Endodermal cell (in vitro differentiated cells): ENCODE measurements at regions not wholly inside any gene's neighbourhood (a gene's known extent, or its start where the extent isn't known, plus 50 kb on each side); places are given as distances from the start of the nearest gene placed in this dataset.

Experiments used
- DNase-seq: peaks from one replicate; pipeline ENCODE4 v3.0.0-alpha.2; 2017
- H3K27ac ChIP-seq: 2 replicates; pipeline ENCODE4 v1.5.1; 2013; ENCODE audit warnings: mild to moderate bottlenecking, low read depth, low read length, moderate library complexity
- H3K27me3 ChIP-seq: 2 replicates; pipeline ENCODE4 v1.6.1; 2013; ENCODE audit warnings: mild to moderate bottlenecking, low read length, moderate library complexity; ENCODE audit not compliant: insufficient read depth, control insufficient read depth, poor library complexity, severe bottlenecking
- H3K36me3 ChIP-seq: 2 replicates; pipeline ENCODE4 v1.7.0; 2013; ENCODE audit warnings: mild to moderate bottlenecking, low read length, moderate library complexity; ENCODE audit not compliant: control insufficient read depth, insufficient read depth
- H3K4me1 ChIP-seq: one replicate; pipeline ENCODE4 v1.7.0; 2013; ENCODE audit warnings: low read length; ENCODE audit not compliant: control insufficient read depth, insufficient read depth
- H3K4me3 ChIP-seq: 2 replicates; pipeline ENCODE4 v1.5.1; 2013; ENCODE audit warnings: mild to moderate bottlenecking, low read length, moderate library complexity
- H3K9ac ChIP-seq: 2 replicates; pipeline ENCODE4 v1.6.1; 2013; ENCODE audit warnings: mild to moderate bottlenecking, low read length, moderate library complexity; ENCODE audit not compliant: poor library complexity, severe bottlenecking; ENCODE audit errors: extremely low read depth
- H3K9me3 ChIP-seq: 2 replicates; pipeline ENCODE4 v1.6.1; 2013; ENCODE audit warnings: mild to moderate bottlenecking, low read length, moderate library complexity; ENCODE audit not compliant: control insufficient read depth
- H3K27ac Mint-ChIP-seq: 2 replicates; pipeline ENCODE4 v1.8.0; 2020; ENCODE audit warnings: mixed read lengths
- H3K27me3 Mint-ChIP-seq: 2 replicates; pipeline ENCODE4 v1.8.0; 2021; ENCODE audit warnings: mild to moderate bottlenecking, mixed read lengths; ENCODE audit not compliant: insufficient read depth
- H3K36me3 Mint-ChIP-seq: 2 replicates; pipeline ENCODE4 v1.8.0; 2020; ENCODE audit warnings: low read depth, mixed read lengths
- H3K4me1 Mint-ChIP-seq: 2 replicates; pipeline ENCODE4 v1.8.0; 2020; ENCODE audit warnings: mixed read lengths
- H3K4me3 Mint-ChIP-seq: 2 replicates; pipeline ENCODE4 v1.8.0; 2020; ENCODE audit warnings: mild to moderate bottlenecking, moderate library complexity, mixed read lengths
- H3K9me3 Mint-ChIP-seq: 2 replicates; pipeline ENCODE4 v1.8.0; 2020; ENCODE audit warnings: mild to moderate bottlenecking, mixed read lengths
- WGBS, 2 experiments: methylation state at CpG; one replicate each; pipeline versions ENCODE4 v1.1.5 to v1.1.7; 2013; ENCODE audit warnings: missing lambda C conversion rate in 2 of 2, mixed read lengths in 1 of 2; ENCODE audit not compliant: insufficient coverage in 1 of 2, insufficient read length in 1 of 2; 5-methylcytosine and 5-hydroxymethylcytosine counted together
- TF ChIP-seq, protein P1 (sequence below): fragments of 200-600 bp; sonication (generic); conservative IDR thresholded peaks from 2 replicates; pipeline ENCODE4 v1.5.0; 2021; ENCODE audit warnings: antibody characterized with exemption, mild to moderate bottlenecking

DNA sequence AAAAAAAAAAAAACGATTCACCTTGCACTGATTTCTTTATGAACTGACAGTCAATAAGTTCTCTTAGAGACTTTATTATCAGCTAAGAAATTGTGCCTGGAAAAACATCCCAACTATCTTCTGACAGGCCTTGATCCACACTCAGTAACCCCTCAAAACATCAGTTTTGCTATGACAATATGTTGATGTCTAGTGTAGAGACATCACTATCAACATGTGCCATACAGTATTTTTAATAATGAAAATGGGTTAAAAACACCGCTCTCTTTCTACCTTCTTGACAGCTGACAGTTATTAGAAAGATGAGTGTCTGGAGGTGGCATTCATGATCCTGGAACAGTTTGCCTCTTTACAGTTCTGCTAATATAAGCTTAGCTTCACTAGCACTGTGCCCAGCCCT is 175.8 kb upstream of the TMEM229A start:
- H3K9ac ChIP-seq, result no peak overlapping the region
- TF ChIP-seq, protein P1, sequence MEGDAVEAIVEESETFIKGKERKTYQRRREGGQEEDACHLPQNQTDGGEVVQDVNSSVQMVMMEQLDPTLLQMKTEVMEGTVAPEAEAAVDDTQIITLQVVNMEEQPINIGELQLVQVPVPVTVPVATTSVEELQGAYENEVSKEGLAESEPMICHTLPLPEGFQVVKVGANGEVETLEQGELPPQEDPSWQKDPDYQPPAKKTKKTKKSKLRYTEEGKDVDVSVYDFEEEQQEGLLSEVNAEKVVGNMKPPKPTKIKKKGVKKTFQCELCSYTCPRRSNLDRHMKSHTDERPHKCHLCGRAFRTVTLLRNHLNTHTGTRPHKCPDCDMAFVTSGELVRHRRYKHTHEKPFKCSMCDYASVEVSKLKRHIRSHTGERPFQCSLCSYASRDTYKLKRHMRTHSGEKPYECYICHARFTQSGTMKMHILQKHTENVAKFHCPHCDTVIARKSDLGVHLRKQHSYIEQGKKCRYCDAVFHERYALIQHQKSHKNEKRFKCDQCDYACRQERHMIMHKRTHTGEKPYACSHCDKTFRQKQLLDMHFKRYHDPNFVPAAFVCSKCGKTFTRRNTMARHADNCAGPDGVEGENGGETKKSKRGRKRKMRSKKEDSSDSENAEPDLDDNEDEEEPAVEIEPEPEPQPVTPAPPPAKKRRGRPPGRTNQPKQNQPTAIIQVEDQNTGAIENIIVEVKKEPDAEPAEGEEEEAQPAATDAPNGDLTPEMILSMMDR, result no peak
- no peak overlapping the region for H3K27ac Mint-ChIP-seq
- H3K4me1 ChIP-seq, result no peaks in the 10 kb centered on the region
- H3K4me1 Mint-ChIP-seq, result no peaks in the 10 kb centered on the region
- H3K36me3 Mint-ChIP-seq, result no peaks in the 10 kb centered on the region
- 83% methylated on average over 2 of the region's 2 CpGs; no CpG with 5 or more reads in 1 of the 2 experiments for WGBS, 2 experiments
- H3K27me3 ChIP-seq, result no peaks in the 10 kb centered on the region
- no peaks in the 10 kb centered on the region for H3K9me3 ChIP-seq
- H3K27ac ChIP-seq, result no peak overlapping the region
- H3K27me3 Mint-ChIP-seq, result no peaks in the 10 kb centered on the region
- no peak overlapping the region for H3K4me3 ChIP-seq
- no peaks in the 10 kb centered on the region for H3K9me3 Mint-ChIP-seq
- no peak for DNase-seq
- no peak overlapping the region for H3K4me3 Mint-ChIP-seq
- H3K36me3 ChIP-seq, result no peaks in the 10 kb centered on the region

DNA sequence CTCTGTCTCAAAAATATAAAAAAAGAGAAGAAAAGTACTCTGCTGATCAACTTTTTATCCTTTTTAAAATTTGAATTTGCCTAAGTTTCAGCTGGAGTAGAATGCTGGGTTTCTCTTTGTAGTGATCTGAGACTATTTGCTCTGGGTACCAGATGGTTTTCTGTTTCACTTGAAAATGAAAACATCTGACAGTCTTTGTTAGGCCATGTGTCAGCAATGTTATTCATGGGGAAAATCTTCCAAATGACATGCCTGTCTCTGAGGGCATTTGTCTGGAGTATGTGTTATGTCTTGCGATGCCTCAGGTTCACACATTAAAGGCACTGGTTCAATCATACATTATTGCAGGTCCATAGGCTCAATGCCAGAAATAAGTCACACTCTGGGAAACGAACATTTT is 175.3 kb upstream of the TMEM229A start:
- Histone ChIP-seq H3K4me1 (no peaks in the 10 kb centered on the region), H3K4me3 (no peak overlapping the region), H3K9me3 (no peaks in the 10 kb centered on the region), H3K27me3 (no peaks in the 10 kb centered on the region), H3K36me3 (no peaks in the 10 kb centered on the region), H3K9ac (no peak overlapping the region), H3K27ac (no peak overlapping the region)
- H3K4me3 Mint-ChIP-seq, result no peak overlapping the region
- no peaks in the 10 kb centered on the region for H3K4me1 Mint-ChIP-seq
- no peaks in the 10 kb centered on the region for H3K9me3 Mint-ChIP-seq
- WGBS, 2 experiments, result 79 to 88% methylated on average over 2 of the region's 2 CpGs
- TF ChIP-seq, protein P1, result no peak
- DNase-seq, result no peak
- no peaks in the 10 kb centered on the region for H3K36me3 Mint-ChIP-seq
- no peak overlapping the region for H3K27ac Mint-ChIP-seq
- H3K27me3 Mint-ChIP-seq, result no peaks in the 10 kb centered on the region

DNA sequence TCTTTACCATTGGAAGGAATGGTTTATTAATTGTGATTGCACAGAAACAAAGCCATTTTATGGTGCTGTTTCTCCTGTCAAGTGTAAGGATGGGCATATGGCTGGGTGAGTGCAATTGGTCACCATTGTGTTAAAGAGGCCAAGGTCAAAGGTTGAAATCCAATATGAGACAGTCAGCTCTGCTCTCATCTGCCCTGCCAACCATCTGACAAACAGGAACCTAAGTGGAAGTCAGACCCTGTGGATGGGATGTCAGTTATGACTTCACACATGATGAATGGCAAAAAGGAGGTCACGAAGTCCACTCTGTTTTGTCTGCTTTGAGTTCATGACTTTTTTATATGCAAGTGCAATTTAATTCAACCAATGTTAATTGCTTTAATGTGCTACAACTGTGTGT is 172.7 kb upstream of the TMEM229A start:
- H3K4me1 ChIP-seq, result no peaks in the 10 kb centered on the region
- H3K27ac Mint-ChIP-seq, result no peak overlapping the region
- H3K27me3 ChIP-seq, result no peaks in the 10 kb centered on the region
- no peaks in the 10 kb centered on the region for H3K36me3 Mint-ChIP-seq
- H3K9me3 ChIP-seq, result no peaks in the 10 kb centered on the region
- H3K36me3 ChIP-seq, result no peaks in the 10 kb centered on the region
- no peak overlapping the region for H3K4me3 Mint-ChIP-seq
- no peak overlapping the region for H3K4me3 ChIP-seq
- no peaks in the 10 kb centered on the region for H3K4me1 Mint-ChIP-seq
- no peak overlapping the region for H3K9ac ChIP-seq
- 83 to 87% methylated on average over 1 of the region's 1 CpG for WGBS, 2 experiments
- no peaks in the 10 kb centered on the region for H3K9me3 Mint-ChIP-seq
- TF ChIP-seq, protein P1, result no peak
- no peak overlapping the region for H3K27ac ChIP-seq
- no peaks in the 10 kb centered on the region for H3K27me3 Mint-ChIP-seq
- DNase-seq, result no peak
